ENCODE measurements at regions not wholly inside any gene's neighbourhood (a gene's known extent, or its start where the extent isn't known, plus 50 kb on each side); places are given as distances from the start of the nearest gene placed in this dataset.
"Not testable (repeated sequence)": the region's sequence is repeated elsewhere in the genome, so short reads cannot be mapped to it uniquely, and the experiment has no call there.

DNA sequence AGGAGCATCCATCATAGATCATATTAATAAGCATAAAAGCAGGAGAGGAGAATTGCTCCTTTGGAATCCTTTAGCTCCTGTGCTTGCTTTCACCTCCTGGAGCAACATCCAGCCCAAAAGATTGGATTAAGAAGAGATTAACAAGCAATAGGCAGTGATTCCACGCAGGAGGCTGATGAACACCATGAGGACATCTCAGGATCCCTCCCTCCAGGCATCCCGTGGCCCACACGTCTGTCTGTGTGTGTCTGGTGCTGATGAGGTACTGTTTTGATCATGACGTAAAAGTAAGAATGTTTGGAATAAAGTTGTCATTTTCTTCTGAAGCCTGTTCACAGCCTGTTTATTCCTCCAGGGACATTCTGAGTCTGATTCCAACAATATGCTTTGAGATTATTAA, 185.5 kb upstream of the MYLIP start:
- in situ Hi-C loops (cut with MboI; ENCODE audit: low sequenced_read_pairs, unreplicated experiment): no loop called here
- TF ChIP-seq, protein P1, sequence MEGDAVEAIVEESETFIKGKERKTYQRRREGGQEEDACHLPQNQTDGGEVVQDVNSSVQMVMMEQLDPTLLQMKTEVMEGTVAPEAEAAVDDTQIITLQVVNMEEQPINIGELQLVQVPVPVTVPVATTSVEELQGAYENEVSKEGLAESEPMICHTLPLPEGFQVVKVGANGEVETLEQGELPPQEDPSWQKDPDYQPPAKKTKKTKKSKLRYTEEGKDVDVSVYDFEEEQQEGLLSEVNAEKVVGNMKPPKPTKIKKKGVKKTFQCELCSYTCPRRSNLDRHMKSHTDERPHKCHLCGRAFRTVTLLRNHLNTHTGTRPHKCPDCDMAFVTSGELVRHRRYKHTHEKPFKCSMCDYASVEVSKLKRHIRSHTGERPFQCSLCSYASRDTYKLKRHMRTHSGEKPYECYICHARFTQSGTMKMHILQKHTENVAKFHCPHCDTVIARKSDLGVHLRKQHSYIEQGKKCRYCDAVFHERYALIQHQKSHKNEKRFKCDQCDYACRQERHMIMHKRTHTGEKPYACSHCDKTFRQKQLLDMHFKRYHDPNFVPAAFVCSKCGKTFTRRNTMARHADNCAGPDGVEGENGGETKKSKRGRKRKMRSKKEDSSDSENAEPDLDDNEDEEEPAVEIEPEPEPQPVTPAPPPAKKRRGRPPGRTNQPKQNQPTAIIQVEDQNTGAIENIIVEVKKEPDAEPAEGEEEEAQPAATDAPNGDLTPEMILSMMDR (IDR thresholded peaks at IDR 0.05; ENCODE audit: borderline replicate concordance, control extremely low read depth, extremely low read depth, insufficient read depth, missing control alignments): no peak
- DNase-seq (ENCODE audit: low spot score): no peak

DNA sequence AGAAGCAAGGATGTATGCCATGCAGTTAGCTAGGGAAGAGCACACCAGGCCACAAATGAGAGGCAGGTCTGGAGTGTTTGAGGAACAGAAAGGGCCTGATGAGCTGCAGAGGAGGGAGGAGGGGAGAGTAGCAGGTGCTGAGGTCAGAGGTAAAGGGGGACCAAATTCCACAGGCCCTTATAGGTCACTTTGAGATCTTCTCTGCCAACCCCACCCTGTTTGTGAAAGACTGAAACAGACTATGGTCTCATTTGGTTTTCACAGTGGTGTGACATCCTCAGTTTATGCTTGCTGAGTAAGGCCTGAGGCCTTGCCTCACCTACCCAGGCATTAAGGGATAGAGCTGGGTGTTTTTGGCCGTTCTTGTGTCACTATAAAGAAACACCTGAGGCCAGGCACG, 187.7 kb upstream of the MYLIP start:
- no peak for DNase-seq (ENCODE audit: low spot score)
- in situ Hi-C loops (cut with MboI; ENCODE audit: low sequenced_read_pairs, unreplicated experiment): no loop called here
- TF ChIP-seq, protein P1 (IDR thresholded peaks at IDR 0.05; ENCODE audit: borderline replicate concordance, control extremely low read depth, extremely low read depth, insufficient read depth, missing control alignments): no peak

DNA sequence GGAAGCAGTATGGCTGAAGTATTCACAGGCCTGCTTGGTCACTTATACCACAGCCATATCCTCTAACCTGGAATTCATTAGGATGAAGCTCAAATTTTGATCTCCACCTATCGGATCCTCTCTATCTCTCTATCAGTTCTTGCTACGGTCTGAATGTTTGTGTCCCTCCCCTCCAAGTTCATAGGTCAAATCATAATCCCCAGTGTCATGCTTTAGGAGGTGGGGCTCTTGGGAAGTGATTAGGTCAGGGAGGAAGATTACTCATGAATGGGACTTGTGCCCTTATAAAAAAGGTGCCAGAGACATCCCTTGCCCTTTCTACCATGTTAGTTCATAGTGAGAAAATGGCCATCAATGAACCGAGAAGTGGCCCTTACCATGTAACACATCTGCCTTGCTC, 190.8 kb upstream of the MYLIP start:
- no peak for DNase-seq (ENCODE audit: low spot score)
- in situ Hi-C loops (cut with MboI; ENCODE audit: low sequenced_read_pairs, unreplicated experiment): no loop called here
- TF ChIP-seq, protein P1 (IDR thresholded peaks at IDR 0.05; ENCODE audit: borderline replicate concordance, control extremely low read depth, extremely low read depth, insufficient read depth, missing control alignments): no peak

DNA sequence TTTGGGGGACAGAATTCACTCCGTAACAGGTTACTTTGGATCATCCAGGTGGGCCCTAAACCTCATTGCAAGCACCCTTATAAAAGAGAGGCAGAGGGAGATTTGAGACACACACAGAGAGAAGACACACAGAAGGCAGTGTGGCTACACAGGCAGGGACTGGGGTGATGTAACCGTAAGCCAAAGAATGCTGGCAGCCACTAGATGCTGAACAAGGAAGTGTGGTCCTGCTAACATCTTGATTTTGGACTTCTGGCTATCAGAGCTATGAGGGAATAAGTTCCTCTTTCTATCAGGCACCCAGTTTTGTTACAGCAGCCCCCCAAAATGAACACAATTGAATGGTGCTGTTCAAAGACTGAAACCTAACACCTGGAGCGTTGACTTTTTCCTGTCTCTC, 191.3 kb upstream of the MYLIP start:
- in situ Hi-C loops (cut with MboI; ENCODE audit: low sequenced_read_pairs, unreplicated experiment): no loop called here
- DNase-seq (ENCODE audit: low spot score): no peak
- TF ChIP-seq, protein P1 (IDR thresholded peaks at IDR 0.05; ENCODE audit: borderline replicate concordance, control extremely low read depth, extremely low read depth, insufficient read depth, missing control alignments): no peak

DNA sequence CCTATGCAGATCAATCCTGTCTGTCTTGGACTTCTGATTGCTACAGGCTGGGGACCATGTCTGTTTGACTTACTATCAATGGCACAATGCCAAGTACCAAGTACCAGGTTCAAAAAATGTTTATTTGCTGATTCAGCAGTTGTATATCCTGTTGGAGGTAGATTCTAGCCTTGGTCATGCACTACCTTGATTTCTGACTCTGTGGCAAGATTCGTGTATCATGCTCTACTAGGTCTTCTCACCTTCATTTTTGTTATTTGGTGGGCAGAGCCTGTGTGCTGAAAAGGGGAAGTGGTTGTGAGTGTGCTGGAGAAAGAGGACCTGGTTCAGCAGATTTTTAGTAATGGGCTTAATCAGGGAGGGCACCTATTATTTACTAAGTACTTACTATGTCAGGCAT, 192.4 kb upstream of the MYLIP start:
- TF ChIP-seq, protein P1 (IDR thresholded peaks at IDR 0.05; ENCODE audit: borderline replicate concordance, control extremely low read depth, extremely low read depth, insufficient read depth, missing control alignments): no peak
- in situ Hi-C loops (cut with MboI; ENCODE audit: low sequenced_read_pairs, unreplicated experiment): no loop called here
- peak; percentile 26 for DNase-seq (ENCODE audit: low spot score)

DNA sequence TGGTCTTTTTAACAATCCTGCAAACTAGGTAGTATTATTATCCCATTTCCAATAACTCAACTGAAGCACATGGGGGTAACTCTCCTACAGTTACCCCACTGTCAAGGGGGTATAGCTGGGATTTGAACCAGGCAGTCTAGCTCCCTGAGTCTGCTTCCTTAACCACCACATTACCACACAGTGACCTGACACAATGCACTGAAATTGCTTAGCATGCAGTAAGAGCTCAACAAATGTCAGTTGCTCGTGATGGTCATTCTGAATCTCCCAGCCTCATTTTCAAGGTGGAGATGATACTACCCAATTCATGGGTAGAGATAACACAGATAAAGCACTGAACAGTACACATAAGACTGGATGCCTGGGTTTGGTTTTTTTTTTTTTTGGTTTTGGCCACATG, 193.2 kb upstream of the MYLIP start:
- in situ Hi-C loops (cut with MboI; ENCODE audit: low sequenced_read_pairs, unreplicated experiment): no loop called here
- no peak for DNase-seq (ENCODE audit: low spot score)

DNA sequence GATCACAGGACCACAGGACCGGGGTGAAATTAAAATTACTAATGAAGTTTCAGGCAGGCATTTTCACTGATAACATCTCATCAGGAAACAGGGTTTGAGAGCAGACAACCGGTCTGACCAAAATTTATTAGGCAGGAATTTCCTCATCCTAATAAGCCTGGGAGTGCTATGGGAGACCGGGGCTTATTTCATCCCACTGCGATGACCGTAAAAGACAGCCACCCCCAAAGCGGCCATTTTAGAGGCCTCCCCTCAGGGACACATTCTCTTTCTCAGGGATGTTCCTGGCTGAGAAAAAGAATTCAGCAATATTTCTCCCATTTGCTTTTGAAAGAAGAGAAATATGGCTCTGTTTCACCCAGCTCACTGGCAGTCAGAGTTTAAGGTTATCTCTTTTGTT, 197.2 kb upstream of the MYLIP start:
- in situ Hi-C loops (cut with MboI; ENCODE audit: low sequenced_read_pairs, unreplicated experiment); DNase-seq (ENCODE audit: low spot score): not testable (repeated sequence)

More for the DNA sequence above, 193.2 kb upstream of the MYLIP start:
- TF ChIP-seq, protein P1 (IDR thresholded peaks at IDR 0.05; ENCODE audit: borderline replicate concordance, control extremely low read depth, extremely low read depth, insufficient read depth, missing control alignments): no peak

Measured in GM13976 (cell line).